ENCODE measurements at regions not wholly inside any gene's neighbourhood (a gene's known extent, or its start where the extent isn't known, plus 50 kb on each side); places are given as distances from the start of the nearest gene placed in this dataset.

GRCh38 chr11:106457727-106458126, 380.3 kb downstream of the AASDHPPT start:
- peak; percentile 83 for DNase-seq (ENCODE audit: low read depth)

GRCh38 chr11:106459135-106459534, 381.7 kb downstream of the AASDHPPT start:
- DNase-seq (ENCODE audit: low read depth), result no peak

- DNase-seq (ENCODE audit: low read depth), result no peak
Measured at GRCh38 chr11:106461148-106461691, 383.8 kb downstream of the AASDHPPT start.

GRCh38 chr11:106461839-106462545, 384.5 kb downstream of the AASDHPPT start:
- DNase-seq (ENCODE audit: low read depth), result peak; percentile 79

GRCh38 chr11:106463154-106463553, 385.7 kb downstream of the AASDHPPT start:
- no peak for DNase-seq (ENCODE audit: low read depth)

GRCh38 chr11:106463796-106464201, 386.3 kb downstream of the AASDHPPT start:
- DNase-seq (ENCODE audit: low read depth), result peak; percentile 79

GRCh38 chr11:106464728-106465127, 387.3 kb downstream of the AASDHPPT start:
- no peak for DNase-seq (ENCODE audit: low read depth)

- peak; percentile 91 for DNase-seq (ENCODE audit: low read depth)
Measured at GRCh38 chr11:106466521-106467080, 389.1 kb downstream of the AASDHPPT start.

GRCh38 chr11:106467501-106467900, 390.0 kb downstream of the AASDHPPT start:
- no peak for DNase-seq (ENCODE audit: low read depth)

- DNase-seq (ENCODE audit: low read depth), result peak; percentile 81
Measured at GRCh38 chr11:106468086-106468485, 390.6 kb downstream of the AASDHPPT start.

GRCh38 chr11:106468531-106468930, 391.1 kb downstream of the AASDHPPT start:
- DNase-seq (ENCODE audit: low read depth), result no peak

- DNase-seq (ENCODE audit: low read depth), result no peak
Measured at GRCh38 chr11:106470230-106470629, 392.8 kb downstream of the AASDHPPT start.

- DNase-seq (ENCODE audit: low read depth), result peak; percentile 37
Measured at GRCh38 chr11:106471276-106471675, 393.8 kb downstream of the AASDHPPT start.

GRCh38 chr11:106473089-106473722, 395.7 kb downstream of the AASDHPPT start:
- peak; percentile 64 for DNase-seq (ENCODE audit: low read depth)

- no peak for DNase-seq (ENCODE audit: low read depth)
Measured at GRCh38 chr11:106474274-106474673, 396.8 kb downstream of the AASDHPPT start.

GRCh38 chr11:106475181-106475580, 397.7 kb downstream of the AASDHPPT start:
- no peak for DNase-seq (ENCODE audit: low read depth)

GRCh38 chr11:106477776-106478175, 400.3 kb downstream of the AASDHPPT start:
- no peak for DNase-seq (ENCODE audit: low read depth)

- no peak for DNase-seq (ENCODE audit: low read depth)
Measured at GRCh38 chr11:106479646-106480045, 402.2 kb downstream of the AASDHPPT start.

GRCh38 chr11:106480581-106481190, 403.2 kb downstream of the AASDHPPT start:
- peak; percentile 57 for DNase-seq (ENCODE audit: low read depth)

- DNase-seq (ENCODE audit: low read depth), result peak; percentile 78
Measured at GRCh38 chr11:106482917-106483785, 405.7 kb downstream of the AASDHPPT start.

GRCh38 chr11:106491751-106492150, 414.3 kb downstream of the AASDHPPT start:
- DNase-seq (ENCODE audit: low read depth), result no peak

GRCh38 chr11:106493751-106494150, 416.3 kb downstream of the AASDHPPT start:
- DNase-seq (ENCODE audit: low read depth), result peak; percentile 53

Measured in iris pigment epithelial cell (primary cell).